HG03066 (cell line): ENCODE measurements at regions not wholly inside any gene's neighbourhood (a gene's known extent, or its start where the extent isn't known, plus 50 kb on each side); places are given as distances from the start of the nearest gene placed in this dataset.
"Not testable (repeated sequence)": the region's sequence is repeated elsewhere in the genome, so short reads cannot be mapped to it uniquely, and the experiment has no call there.

Source experiments
- ATAC-seq: cut with Tn5 transposase; IDR thresholded peaks from one replicate; pipeline ENCODE4 v1.9.1; 2021; ENCODE audit warnings: low read depth; ENCODE audit not compliant: unreplicated experiment

DNA sequence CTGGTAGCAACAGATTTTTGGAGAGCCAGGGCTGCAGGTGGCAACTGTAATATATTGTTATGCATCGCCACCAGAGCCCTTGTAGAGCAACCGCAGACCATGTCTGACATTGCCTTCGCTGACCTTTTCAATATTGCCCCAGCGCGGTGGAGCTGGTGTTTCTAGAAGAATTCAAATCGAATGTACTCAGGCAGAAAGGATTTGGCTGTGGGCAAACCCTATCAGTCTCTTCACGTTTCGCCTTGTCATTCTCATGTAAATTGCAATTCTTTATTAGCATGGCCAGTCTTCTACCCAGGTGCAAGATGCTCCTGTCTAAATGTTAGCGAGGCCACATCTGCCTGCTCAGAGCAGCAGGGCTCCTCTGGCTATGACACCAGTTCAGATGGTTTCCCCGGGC lies 490.2 kb upstream of the AUTS2 start:
- no peak for ATAC-seq

DNA sequence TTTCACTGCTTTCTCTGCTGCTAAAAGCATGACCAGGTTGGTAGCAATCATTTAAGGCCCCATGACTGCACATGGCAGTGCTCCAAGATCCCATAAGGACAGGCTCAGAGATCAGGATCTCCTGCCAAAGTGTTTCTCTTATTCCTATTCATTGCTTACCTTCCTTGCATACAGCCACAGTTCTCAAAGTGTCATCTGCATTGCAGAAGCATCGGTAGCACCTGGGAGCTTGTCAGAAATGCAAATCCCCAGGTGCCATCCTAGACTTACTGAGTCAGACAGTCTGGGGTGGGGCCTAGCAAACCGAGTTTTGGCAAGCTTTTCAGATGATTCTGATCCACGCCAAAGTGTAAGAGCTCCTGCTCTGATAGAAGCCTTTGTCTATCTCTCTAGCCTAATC lies 489.0 kb upstream of the AUTS2 start:
- ATAC-seq = no peak

DNA sequence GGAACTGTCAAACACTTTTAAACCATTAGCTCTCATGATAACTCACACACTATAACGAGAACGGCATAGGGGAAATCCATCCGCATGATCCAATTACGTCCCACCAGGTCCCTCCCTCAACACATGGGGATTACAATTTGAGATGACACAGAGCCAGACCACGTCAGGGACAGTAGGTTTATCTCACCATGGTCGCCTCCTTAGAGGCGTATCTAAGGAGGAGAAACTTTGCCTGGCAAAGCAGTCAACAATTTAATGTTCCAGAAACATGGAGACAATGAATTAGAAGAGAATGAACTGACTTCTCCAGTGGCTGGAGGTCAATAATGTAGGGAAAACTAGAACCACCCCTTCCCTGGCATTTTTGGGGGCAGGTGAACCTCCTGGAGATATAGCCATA lies 488.4 kb upstream of the AUTS2 start:
- no peak for ATAC-seq

DNA sequence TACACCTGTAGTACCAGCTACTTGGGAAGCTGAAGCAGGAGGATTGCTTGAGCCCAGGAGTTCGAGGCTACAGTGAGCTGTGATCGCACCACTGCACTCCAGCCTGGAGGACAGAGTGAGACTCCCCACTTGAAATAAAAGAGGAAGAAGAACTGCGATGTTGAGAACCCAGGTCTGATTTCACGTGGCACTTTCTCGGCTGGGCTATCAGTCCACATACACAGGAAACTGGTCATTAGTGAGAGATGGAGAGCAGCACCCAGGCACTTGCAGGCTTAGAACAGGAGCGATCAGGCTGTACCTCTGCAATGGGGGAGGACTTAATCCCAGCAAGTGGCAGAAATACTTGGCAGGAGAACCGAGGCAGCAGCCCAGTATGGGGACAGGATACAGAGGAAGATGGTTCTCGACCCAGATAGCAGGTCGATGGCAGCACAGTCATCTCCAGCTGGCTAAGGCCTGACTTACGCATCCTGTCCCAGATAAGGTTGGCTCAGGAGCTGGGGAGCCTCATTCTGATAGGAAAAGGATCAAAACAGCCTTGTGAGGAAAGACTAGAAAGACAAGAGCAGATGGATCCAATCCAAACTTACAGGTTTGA lies 487.7 kb upstream of the AUTS2 start:
- no peak for ATAC-seq

DNA sequence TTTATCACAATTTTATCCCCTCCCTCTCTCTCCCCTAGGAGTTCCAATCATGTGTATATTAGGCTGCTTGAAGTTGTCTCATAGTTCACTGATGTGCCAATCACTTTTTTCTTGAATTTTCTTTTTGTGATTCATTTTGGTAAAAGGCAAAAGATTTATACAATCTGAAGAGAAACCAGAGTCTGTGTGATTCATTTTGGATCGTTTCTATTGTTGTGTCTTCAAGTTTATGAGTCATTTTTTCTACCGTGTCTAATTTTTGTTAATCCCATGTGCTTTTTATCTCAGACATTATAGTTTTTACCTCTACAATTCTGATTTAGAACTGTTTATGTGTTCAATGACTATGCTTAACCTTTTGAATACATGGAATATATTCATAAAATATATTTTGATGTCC lies 483.9 kb upstream of the AUTS2 start:
- ATAC-seq = no peak

DNA sequence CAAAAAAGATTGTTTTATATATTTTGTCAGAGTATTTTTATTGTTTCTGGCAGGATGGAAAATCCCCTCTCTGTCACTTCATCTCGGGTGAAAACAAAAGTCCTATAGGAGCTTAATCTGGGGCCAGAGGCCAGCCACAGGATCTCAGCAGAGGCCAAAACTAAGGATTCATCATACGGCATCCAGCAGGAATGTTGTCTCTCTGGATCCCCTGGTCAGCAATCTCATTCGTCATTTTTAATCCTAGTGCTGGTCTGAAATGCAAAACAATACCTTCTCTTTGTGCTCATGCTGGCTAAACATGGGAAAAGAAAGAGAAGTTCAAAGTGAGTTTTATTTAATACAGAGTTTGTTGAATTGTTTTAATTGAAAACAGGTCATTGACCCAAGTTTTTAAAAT lies 482.5 kb upstream of the AUTS2 start:
- no peak for ATAC-seq

DNA sequence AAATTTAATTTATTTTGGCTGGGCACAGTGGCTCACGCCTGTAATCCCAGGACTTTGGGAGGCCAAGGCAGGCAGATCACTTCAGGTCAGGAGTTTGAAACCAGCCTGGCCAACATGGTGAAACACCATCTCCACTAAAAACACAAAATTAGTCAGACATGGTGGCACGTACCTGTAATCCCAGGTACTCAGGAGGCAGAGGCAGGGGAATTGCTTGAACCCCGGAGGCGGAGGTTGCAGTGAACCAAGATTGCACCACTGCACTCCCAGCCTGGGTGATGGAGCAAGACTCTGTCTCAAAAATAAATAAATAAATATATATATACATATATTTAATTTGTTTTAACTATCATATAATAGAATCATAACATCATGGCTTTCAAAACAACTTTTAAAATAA lies 482.1 kb upstream of the AUTS2 start:
- not testable (repeated sequence) for ATAC-seq

DNA sequence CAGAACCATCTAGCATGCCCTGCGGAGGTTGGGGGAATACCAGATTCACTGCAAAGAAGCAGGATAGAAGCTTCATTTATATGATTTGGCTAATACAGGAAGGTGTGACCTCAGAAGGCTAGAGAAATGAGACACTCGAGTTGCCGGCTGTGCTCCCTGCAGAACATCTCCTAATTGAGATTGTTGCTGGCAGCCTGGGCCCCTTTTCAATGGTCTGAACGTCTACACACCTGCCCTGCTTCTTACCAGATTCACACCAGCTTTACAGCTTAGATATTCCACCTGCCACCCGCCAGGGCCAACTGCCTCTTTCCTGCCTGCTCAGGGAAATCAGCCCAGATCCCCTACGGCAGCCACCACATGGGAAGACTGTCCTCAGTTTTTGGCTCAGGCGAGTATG lies 475.3 kb upstream of the AUTS2 start:
- ATAC-seq = no peak

DNA sequence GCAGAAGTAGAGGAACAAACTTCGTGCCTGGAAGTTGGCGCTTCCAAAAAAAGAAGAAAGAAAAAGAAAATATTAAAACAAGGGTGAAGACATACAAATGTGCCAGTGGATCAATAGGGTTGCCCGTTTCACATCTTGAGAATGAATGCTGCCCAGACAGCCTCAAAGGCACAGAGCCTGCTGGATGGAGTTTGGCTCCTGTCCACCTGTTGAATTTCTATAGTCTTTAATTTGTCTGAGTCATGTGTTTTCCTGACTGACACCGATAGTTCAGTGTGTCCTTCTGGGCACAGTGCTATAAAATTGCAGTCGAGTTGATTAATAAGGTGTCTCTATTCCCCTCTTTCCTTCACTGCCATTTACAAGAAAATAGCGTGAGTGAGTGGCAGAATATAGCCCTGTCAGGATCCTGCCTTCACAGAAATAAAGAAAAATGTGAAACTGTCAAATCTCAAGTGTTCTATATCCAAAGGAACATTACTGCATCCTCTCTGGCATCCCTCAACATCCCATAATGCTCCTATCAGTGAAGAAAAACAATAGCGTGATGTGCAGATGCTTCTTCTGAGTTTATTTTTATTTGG lies 471.3 kb upstream of the AUTS2 start:
- no peak for ATAC-seq

DNA sequence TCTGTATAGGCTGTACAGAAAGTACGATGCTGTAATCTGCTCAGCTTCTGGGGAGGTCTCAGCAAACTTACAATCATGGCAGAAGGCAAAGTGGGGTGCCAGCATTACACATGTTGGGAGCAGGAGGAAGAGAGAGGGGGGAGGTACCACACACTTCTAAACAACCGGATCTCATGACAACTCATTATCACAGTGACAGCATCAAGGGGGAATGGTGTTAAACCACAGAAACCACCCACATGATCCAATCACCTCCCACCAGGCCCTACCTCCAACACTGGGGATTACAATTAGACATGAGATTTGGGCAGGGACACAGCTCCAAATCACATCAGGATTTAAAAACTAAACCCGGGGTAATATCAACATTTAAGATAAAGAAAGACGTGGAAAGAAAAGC lies 468.8 kb upstream of the AUTS2 start:
- ATAC-seq = no peak

DNA sequence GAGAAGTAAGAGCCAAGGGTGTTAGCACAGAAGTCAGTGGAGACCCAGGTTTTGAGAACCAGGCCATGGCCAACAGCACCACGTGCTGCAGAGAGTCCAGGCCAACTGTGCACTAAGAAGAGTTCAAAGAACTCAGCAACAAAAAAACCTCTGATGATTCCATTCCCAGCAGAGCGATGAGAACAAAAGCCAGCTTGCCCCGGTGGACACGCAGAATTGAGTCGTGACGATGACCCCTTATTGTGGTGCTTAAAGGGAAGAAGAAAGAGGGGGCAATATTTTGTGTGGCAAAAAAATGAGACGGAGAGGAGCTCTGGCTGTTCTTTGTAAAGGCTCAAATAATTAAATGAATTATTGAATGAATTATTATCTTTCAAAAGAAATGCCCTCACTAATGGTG lies 468.3 kb upstream of the AUTS2 start:
- no peak for ATAC-seq

DNA sequence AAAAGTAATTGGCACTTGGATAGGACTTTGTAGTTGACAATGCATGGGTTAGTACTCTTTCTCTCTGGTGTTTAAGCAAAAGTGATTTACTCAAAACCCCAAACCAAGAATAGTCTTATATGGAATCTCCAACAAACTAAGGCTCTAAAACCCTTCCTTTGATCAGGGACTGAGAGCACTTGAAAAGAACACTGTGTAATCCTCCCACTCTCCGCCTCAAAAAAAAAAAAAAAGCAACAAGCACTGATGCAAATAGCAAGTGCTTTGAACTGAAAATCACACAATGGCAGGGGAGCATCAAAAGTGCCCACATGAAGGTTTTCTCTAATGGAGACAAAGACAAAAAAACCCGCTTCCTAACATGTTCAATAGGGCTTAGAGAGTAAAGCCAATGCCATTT lies 467.9 kb upstream of the AUTS2 start:
- no peak for ATAC-seq

DNA sequence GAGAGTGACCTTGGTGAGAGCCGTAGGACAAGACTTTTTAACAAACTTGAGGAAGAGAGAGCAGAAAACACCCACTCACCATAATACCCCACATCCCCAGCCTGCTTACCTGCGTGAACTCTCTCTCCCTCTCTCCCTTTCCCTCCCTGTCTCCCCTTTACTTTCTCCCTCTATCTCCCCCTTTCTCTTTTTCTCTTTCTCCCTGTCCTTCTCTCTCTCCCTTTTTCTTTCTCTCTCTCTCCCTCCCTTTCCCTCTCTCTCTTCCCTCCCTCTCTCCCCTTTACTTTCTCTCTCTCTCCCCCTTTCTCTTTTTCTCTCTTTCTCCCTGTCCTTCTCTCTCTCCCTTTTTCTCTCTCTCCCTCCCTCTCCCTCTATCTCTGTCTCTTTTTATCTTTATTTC lies 464.0 kb upstream of the AUTS2 start:
- no peak for ATAC-seq

DNA sequence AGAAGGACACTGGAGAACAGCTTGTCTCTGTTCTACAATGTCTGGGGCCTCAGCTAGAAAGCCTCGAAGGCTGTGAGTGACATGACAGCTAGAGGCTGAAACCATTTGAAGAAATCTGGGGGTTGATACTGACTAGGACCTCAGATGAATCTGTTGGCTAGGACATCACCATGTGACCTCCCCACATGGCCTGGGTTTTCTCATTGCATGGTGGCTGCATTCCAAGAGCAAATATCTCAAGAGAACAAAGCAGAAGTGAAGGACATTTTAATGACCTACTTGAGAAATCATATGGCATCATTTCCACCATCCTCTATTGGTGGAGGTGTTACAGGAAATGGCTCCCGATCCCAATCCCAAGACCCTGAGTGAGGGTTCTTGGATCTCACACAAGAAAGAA lies 450.6 kb upstream of the AUTS2 start:
- ATAC-seq = no peak

DNA sequence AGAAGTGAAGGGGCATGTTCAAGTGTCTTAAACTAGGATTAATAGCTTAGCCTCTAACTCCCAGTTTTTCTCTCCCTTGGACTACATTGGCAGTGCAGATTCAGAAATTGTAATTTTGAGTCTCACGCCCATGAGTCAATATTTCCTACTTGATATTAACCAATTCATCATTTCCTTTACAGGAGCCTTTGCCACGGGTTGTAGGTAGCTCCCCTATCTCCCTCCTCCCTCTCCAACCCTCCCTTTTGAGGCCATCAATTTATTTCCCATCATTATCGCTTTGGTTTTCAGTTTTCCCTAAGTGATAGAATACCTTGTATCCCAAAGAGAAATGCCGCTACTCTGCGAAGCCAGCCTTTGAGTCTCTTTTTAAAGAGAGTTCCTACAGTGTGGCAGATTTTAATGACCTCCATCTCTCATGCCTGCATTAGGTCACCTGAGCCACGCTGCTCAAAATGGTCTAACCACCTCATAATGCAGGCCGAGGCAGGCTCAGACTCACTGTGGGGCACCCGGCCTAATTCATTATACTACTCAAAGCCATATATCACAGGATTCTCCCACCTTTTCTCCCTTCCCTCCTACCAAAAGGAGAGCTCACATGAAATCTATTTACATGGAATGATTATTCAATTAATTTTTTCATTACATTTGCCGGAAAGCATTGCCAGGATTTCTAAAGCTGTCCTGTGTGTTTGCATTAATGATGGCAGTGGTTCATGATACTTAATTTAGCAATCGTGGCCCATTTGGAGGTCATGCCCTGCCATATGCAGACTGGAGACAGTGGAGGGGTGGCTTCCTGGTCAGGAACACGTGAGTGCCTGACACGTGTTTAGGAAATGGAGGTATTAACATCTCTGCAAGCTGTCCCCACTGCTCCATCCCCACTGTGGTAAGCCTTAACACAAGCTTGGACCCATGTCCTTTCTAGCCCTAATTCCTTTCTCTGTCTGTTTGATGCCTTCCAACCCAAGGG lies 448.2 kb upstream of the AUTS2 start:
- no peak for ATAC-seq

DNA sequence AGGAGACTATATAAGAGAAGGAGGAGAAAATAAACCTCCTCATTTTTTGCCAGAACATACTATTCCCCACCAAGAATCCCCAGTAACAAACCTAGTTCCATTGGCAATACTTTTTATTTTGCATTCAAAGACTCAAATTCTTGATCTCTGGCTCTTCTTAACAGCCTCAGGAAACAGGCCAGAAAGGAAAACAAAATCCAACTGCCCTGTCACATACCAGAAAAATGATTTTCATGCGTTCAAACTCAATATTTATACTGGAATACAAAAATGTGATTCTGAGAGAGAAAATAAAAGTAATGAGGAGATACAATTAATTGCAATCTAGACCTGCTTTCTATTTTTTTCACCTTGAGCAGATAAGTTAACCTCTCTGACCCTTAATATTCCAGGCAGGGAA lies 435.9 kb upstream of the AUTS2 start:
- no peak for ATAC-seq

DNA sequence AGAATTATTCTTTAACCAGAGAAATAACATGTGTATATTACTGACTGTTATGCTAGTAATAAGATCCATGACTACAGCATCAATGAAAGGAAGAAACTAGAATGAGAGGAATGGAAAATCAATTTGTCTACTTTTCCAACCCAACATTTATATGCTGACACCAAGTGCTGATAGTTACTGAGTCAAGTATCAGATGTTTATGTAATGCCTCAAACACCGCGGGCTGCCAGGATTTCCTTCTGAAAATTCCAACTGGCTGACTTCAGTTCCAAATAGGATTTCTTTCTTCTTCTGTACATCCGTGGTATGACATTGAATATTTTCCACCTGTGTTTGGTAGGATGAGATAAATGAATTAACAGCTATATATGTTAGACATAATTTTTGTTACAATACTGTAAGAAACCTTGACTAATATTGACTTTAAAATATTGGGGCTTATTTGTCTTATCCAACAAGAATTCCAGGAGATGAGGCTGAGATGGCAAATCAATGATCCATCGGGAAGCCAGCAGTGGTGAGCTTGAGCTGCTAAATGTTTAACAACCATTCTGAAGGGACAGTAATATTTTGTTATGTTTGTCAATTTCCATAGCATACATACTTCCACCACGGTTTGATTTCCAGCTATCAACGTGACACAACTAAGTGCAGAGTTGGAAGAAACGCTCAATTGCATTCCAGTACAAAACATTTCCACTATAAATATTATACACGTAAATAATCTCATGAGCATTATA lies 435.2 kb upstream of the AUTS2 start:
- ATAC-seq = no peak

DNA sequence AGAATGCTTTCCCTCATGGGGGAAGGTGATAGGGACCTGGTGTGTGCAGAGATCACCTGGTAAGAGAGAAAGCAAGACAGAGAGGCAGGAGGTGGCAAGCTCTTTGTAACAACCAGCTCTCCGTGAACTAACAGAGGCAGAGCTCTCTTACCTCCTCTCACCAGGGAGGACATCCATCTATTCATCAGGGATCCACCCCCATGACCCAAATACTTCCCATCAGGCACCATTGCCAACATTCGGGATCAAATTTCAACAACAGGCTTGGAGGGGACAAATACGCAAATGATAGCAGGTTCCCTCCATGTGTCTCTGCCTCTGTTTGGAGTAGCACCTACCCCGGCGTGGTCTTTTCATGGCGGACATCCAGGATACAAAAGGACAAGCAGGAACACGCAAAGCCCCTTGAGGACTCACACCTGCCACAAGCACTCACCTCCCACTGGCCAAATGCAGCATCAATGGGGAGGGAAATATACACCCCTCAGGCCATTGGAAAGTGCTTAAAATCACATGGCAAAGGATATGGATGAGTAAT lies 431.2 kb upstream of the AUTS2 start:
- no peak for ATAC-seq

DNA sequence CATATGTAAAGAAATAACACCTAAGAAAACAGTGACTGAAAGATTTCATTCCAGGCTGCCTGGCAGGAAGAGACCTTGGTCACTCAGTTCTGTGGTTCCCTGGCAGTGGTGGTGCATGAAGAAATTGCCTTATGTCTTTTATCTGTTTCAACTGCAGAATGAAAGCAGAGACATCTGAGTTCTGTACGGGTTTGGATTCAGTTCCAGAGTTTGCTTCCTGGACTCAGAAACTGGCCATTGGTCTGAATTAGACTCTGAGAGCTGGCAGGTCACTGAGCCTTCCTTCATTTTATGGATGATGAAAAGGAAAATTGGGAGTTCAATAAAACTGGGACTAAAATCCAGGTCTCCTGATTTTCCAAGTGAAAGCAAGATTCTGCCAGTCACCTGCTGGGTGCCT lies 428.9 kb upstream of the AUTS2 start:
- no peak for ATAC-seq

DNA sequence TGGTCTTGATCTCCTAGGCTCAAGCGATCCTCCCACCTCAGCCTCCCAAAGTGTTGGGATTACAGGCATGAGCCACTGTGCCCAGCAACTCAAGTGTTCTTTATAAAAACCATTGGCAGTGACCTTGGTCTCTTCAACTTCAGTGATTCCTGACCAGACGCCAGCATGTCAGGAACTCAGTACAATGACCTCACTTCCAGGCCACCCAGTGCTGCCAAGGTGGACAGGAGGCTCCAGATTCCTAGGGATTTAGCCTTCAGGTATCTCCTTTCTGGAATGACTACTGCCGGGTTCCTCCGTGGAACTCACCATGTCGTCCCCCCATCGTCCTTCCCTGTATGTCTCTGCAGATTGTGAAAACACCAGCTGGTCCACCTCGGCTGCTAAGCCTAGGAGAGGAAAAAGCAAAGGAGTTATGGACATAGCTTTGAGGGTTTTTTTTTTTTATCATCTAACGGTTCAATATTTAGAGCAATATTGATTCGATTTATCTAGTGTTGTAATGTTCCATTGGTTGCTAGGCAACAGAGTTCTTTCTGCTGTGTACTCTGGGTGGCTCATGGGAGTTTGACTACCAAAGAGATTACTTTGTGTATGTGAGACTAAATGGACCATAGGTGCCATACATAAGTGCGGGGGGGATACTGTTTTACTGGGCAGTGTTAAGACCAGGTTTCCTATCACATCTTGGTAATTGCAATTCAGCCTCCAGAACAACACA lies 425.8 kb upstream of the AUTS2 start:
- no peak for ATAC-seq
